Glutamatergic neuron (in vitro differentiated cells): ENCODE measurements at regions not wholly inside any gene's neighbourhood (a gene's known extent, or its start where the extent isn't known, plus 50 kb on each side); places are given as distances from the start of the nearest gene placed in this dataset.
A peak's percentile ranks its signal among the peaks of the same experiment; 100 is the strongest.

Source experiments
- DNase-seq: peaks from one replicate; pipeline ENCODE4 v3.0.0; 2022
- H3K27ac Mint-ChIP-seq: one replicate; pipeline ENCODE4 v1.8.0; 2020; ENCODE audit warnings: mild to moderate bottlenecking, mixed read lengths, inconsistent platforms; ENCODE audit not compliant: unreplicated experiment
- H3K27me3 Mint-ChIP-seq: one replicate; pipeline ENCODE4 v1.8.0; 2020; ENCODE audit warnings: mild to moderate bottlenecking, moderate library complexity, mixed read lengths, inconsistent platforms; ENCODE audit not compliant: unreplicated experiment
- H3K36me3 Mint-ChIP-seq: one replicate; pipeline ENCODE4 v1.8.0; 2020; ENCODE audit warnings: mild to moderate bottlenecking, mixed read lengths, inconsistent platforms; ENCODE audit not compliant: unreplicated experiment
- H3K4me1 Mint-ChIP-seq: one replicate; pipeline ENCODE4 v1.8.0; 2020; ENCODE audit warnings: mild to moderate bottlenecking, low read depth, mixed read lengths, inconsistent platforms; ENCODE audit not compliant: unreplicated experiment
- H3K4me3 Mint-ChIP-seq: one replicate; pipeline ENCODE4 v1.8.0; 2020; ENCODE audit warnings: mild to moderate bottlenecking, mixed read lengths, inconsistent platforms; ENCODE audit not compliant: unreplicated experiment
- H3K9me3 Mint-ChIP-seq: one replicate; pipeline ENCODE4 v1.8.0; 2020; ENCODE audit warnings: mild to moderate bottlenecking, moderate library complexity, mixed read lengths, inconsistent platforms; ENCODE audit not compliant: unreplicated experiment
- CTCF ChIP-seq: fragments of 200-600 bp; sonication (generic); IDR thresholded peaks from one replicate; pipeline ENCODE4 v1.5.0; 2021; ENCODE audit not compliant: partially characterized antibody, unreplicated experiment

GRCh38 chr22:46079861-46080821 lies 70.2 kb upstream of the PPARA start:
- Mint-ChIP-seq H3K4me1 (no peaks in the 10 kb centered on the region), H3K9me3 (peaks cover 1% of the 10 kb centered on the region), H3K27ac (no peak overlapping the region), H3K27me3 (peaks cover 5% of the 10 kb centered on the region), H3K4me3 (no peak overlapping the region), H3K36me3 (no peaks in the 10 kb centered on the region)
- DNase-seq = peak; percentile 13
- TF ChIP-seq CTCF = no peak

GRCh38 chr22:46081036-46081830 lies 69.1 kb upstream of the PPARA start:
- Mint-ChIP-seq H3K9me3 (peaks cover 1% of the 10 kb centered on the region), H3K4me3 (no peak overlapping the region), H3K27me3 (peaks cover 5% of the 10 kb centered on the region), H3K36me3 (no peaks in the 10 kb centered on the region), H3K4me1 (no peaks in the 10 kb centered on the region), H3K27ac (no peak overlapping the region)
- DNase-seq = peak; percentile 12
- no peak for TF ChIP-seq CTCF

GRCh38 chr22:46081831-46082210 lies 68.5 kb upstream of the PPARA start:
- Mint-ChIP-seq H3K27me3 (peaks cover 3% of the 10 kb centered on the region), H3K4me3 (no peak overlapping the region), H3K27ac (no peak overlapping the region), H3K9me3 (no peaks in the 10 kb centered on the region), H3K4me1 (no peaks in the 10 kb centered on the region), H3K36me3 (no peaks in the 10 kb centered on the region)
- no peak for DNase-seq
- TF ChIP-seq CTCF = no peak

- H3K9me3 Mint-ChIP-seq = no peaks in the 10 kb centered on the region
Measured at GRCh38 chr22:46082633-46083032, 67.7 kb upstream of the PPARA start.

More at GRCh38 chr22:46082633-46083032, 67.7 kb upstream of the PPARA start:
- TF ChIP-seq CTCF = no peak
- Mint-ChIP-seq H3K4me3 (no peak overlapping the region), H3K4me1 (no peaks in the 10 kb centered on the region), H3K36me3 (no peaks in the 10 kb centered on the region), H3K27ac (no peak overlapping the region), H3K27me3 (peaks cover 6% of the 10 kb centered on the region)
- no peak for DNase-seq
